MCF 10A (cell line): ENCODE measurements at regions not wholly inside any gene's neighbourhood (a gene's known extent, or its start where the extent isn't known, plus 50 kb on each side); places are given as distances from the start of the nearest gene placed in this dataset.
A peak's percentile ranks its signal among the peaks of the same experiment; 100 is the strongest.

Experiments
- BruUV-seq: library from RNA; stranded (reverse); fragments of 400-500 nt; replicated peaks from 2 replicates; lab custom pipeline; 2021; lab: Mats Ljungman, UMichigan
- CTCF ChIA-PET: fragments of 300-600 bp; sonication (Branson Sonifier 250); formaldehyde crosslinking; extraction: SDS; loops from one replicate; lab custom pipeline; 2021; ENCODE audit warnings: antibody characterized with exemption, inconsistent platforms; lab: Yijun Ruan, JAX
- POLR2A ChIA-PET: fragments of 300-600, 350-650 bp; sonication (Branson Sonifier 250); formaldehyde crosslinking; extraction: SDS; loops from one replicate; lab custom pipeline; 2020; ENCODE audit warnings: antibody characterized with exemption, inconsistent platforms; lab: Yijun Ruan, JAX
- DNase-seq: peaks from one replicate; pipeline ENCODE4 v3.0.0-alpha.2; 2018; ENCODE audit not compliant: unreplicated experiment
- H3K27ac Mint-ChIP-seq: one replicate; pipeline ENCODE4 v1.8.0; 2022; ENCODE audit warnings: mild to moderate bottlenecking, low read depth, mixed read lengths; ENCODE audit not compliant: unreplicated experiment
- H3K27me3 Mint-ChIP-seq: one replicate; pipeline ENCODE4 v1.8.0; 2022; ENCODE audit warnings: mixed read lengths; ENCODE audit not compliant: insufficient read depth, unreplicated experiment
- H3K36me3 Mint-ChIP-seq: one replicate; pipeline ENCODE4 v1.8.0; 2022; ENCODE audit warnings: mild to moderate bottlenecking, moderate library complexity, mixed read lengths; ENCODE audit not compliant: insufficient read depth, unreplicated experiment
- H3K4me1 Mint-ChIP-seq: one replicate; pipeline ENCODE4 v1.8.0; 2022; ENCODE audit warnings: mixed read lengths; ENCODE audit not compliant: insufficient read depth, unreplicated experiment
- H3K4me3 Mint-ChIP-seq: one replicate; pipeline ENCODE4 v1.8.0; 2022; ENCODE audit warnings: mild to moderate bottlenecking, moderate library complexity, mixed read lengths; ENCODE audit not compliant: unreplicated experiment
- H3K9me3 Mint-ChIP-seq: one replicate; pipeline ENCODE4 v1.8.0; 2022; ENCODE audit warnings: mixed read lengths; ENCODE audit not compliant: unreplicated experiment
- CTCF ChIP-seq: fragments of 200-600 bp; IDR thresholded peaks from one replicate; pipeline ENCODE4 v1.8.0; 2022; ENCODE audit warnings: antibody characterized with exemption, mild to moderate bottlenecking; ENCODE audit not compliant: unreplicated experiment
- intact Hi-C: fragments of 100-400 bp; cut with micrococcal nuclease; formaldehyde crosslinking; loops from 2 replicates; pipeline ENCODE4 v1.14.1; 2022

GRCh38 chr20:57810511-57811373, 100.9 kb upstream of the PMEPA1 start:
- ChIA-PET CTCF (interaction anchor here (0.5 to 1.1 kb wide), 5 partner anchors 26 to 425 kb away, joined by 3 to 4 read pairs (median 3); no protein-coding TSS in a partner anchor), POLR2A (interaction anchor here (0.8 to 1.6 kb wide), 5 partner anchors 13 to 114 kb away, joined by 3 to 5 read pairs (median 4); no protein-coding TSS in a partner anchor)
- TF ChIP-seq CTCF: no peak
- Mint-ChIP-seq H3K27ac (no peak overlapping the region), H3K27me3 (peaks cover 12% of the 10 kb centered on the region), H3K9me3 (no peaks in the 10 kb centered on the region), H3K4me1 (peaks cover 11% of the 10 kb centered on the region), H3K4me3 (no peak overlapping the region), H3K36me3 (no peaks in the 10 kb centered on the region)
- BruUV-seq: no TSS peak
- intact Hi-C loops: no loop called here
- DNase-seq: peak; percentile 37

DNA sequence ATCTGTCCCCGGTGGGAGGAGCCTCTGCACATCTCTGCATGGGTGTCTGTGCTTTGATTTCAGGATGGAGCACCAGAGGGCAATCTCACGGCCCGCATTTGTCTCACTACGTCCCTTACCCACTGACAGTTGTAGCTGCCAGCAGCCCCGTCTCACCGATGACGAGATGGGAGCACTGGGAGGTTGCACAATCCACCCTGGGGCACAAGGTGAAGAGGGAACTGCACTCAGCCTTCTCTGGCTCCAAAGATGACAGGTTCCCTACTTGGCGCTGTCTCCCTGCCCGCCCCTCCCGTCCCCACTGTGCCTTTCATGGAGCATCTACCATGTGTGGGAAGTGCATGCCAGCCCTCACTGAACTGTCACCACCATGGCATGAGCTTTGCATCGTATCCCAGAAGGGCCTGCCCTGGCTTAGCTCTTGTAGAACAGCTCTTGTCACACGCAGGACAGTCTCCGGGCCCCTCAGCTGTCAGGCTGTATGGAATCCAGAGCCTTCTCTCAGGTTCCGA, 99.9 kb upstream of the PMEPA1 start:
- BruUV-seq: no TSS peak
- CTCF ChIA-PET: interaction anchor here (0.6 to 1.1 kb wide), 5 partner anchors 50 to 948 kb away, joined by 3 to 4 read pairs (median 3); no protein-coding TSS in a partner anchor
- peaks cover 14% of the 10 kb centered on the region for H3K27me3 Mint-ChIP-seq
- no peak for TF ChIP-seq CTCF
- POLR2A ChIA-PET: interaction anchor here (0.8 to 1.6 kb wide), 4 partner anchors 14 to 113 kb away, joined by 3 to 5 read pairs (median 3); partner anchors contain the start of gene PMEPA1
- intact Hi-C loops: no loop called here
- H3K36me3 Mint-ChIP-seq: no peaks in the 10 kb centered on the region
- no peak overlapping the region for H3K4me3 Mint-ChIP-seq
- no peak overlapping the region for H3K27ac Mint-ChIP-seq
- DNase-seq: peak; percentile 78
- no peaks in the 10 kb centered on the region for H3K9me3 Mint-ChIP-seq
- H3K4me1 Mint-ChIP-seq: peaks cover 18% of the 10 kb centered on the region

GRCh38 chr20:57809149-57809548, 99.3 kb upstream of the PMEPA1 start:
- peaks cover 12% of the 10 kb centered on the region for H3K27me3 Mint-ChIP-seq
- intact Hi-C loops: no loop called here
- BruUV-seq: no TSS peak
- ChIA-PET POLR2A (interaction anchor here (1.6 kb wide), 1 partner anchor 110 kb away, joined by 5 read pairs; no protein-coding TSS in a partner anchor), CTCF (interaction anchor here (0.6 to 0.7 kb wide), 3 partner anchors 50 to 277 kb away, joined by 3 to 4 read pairs (median 3); no protein-coding TSS in a partner anchor)
- H3K27ac Mint-ChIP-seq: no peak overlapping the region
- H3K4me1 Mint-ChIP-seq: peaks cover 18% of the 10 kb centered on the region
- H3K4me3 Mint-ChIP-seq: no peak overlapping the region
- DNase-seq: no peak
- H3K36me3 Mint-ChIP-seq: no peaks in the 10 kb centered on the region
- TF ChIP-seq CTCF: no peak
- H3K9me3 Mint-ChIP-seq: no peaks in the 10 kb centered on the region
